Prostate gland (tissue), 2 donors: ENCODE measurements at regions not wholly inside any gene's neighbourhood (a gene's known extent, or its start where the extent isn't known, plus 50 kb on each side); places are given as distances from the start of the nearest gene placed in this dataset.
"Not testable (repeated sequence)": the region's sequence is repeated elsewhere in the genome, so short reads cannot be mapped to it uniquely, and the experiment has no call there.

Source experiments
- CTCF ChIP-seq, 4 experiments: fragments of 200-600 bp in 2 of 4; fragments of 450-650 bp in 2 of 4; sonication (generic) in 2 of 4; IDR thresholded peaks; 1 replicate in 3 of 4; 2 replicates in 1 of 4; pipeline ENCODE4 v1.5.1; 2016 to 2019; ENCODE audit warnings: antibody characterized with exemption in 4 of 4, mild to moderate bottlenecking in 2 of 4, moderate library complexity in 2 of 4
- POLR2A ChIP-seq: fragments of 450-650 bp; IDR thresholded peaks from one replicate; pipeline ENCODE4 v1.6.1; 2016; ENCODE audit warnings: antibody characterized with exemption, mild to moderate bottlenecking
- POLR2AphosphoS5 ChIP-seq: sonication (generic); formaldehyde crosslinking; IDR thresholded peaks from one replicate; pipeline ENCODE4 v1.6.1; 2017; ENCODE audit warnings: antibody characterized with exemption

- not testable (repeated sequence) for TF ChIP-seq CTCF (IDR thresholded peaks at IDR 0.05); POLR2A; POLR2AphosphoS5
These were observed 88.2 kb upstream of the SAMD11 start for GRCh38 chr1:835509-835908.
